Skeletal muscle satellite cell (primary cell): ENCODE measurements at regions not wholly inside any gene's neighbourhood (a gene's known extent, or its start where the extent isn't known, plus 50 kb on each side); places are given as distances from the start of the nearest gene placed in this dataset.

Experiments used
- H3K27me3 ChIP-seq: 2 replicates; pipeline ENCODE4 v1.7.0; 2013; ENCODE audit warnings: low read length; ENCODE audit not compliant: control insufficient read depth, insufficient read depth
- H3K36me3 ChIP-seq: 2 replicates; pipeline ENCODE4 v1.7.0; 2013; ENCODE audit warnings: mild to moderate bottlenecking, control low read depth, low read length; ENCODE audit not compliant: insufficient read depth
- H3K4me1 ChIP-seq: 2 replicates; pipeline ENCODE4 v1.7.0; 2013; ENCODE audit warnings: low read length; ENCODE audit not compliant: control insufficient read depth, insufficient read depth
- H3K4me2 ChIP-seq: 2 replicates; pipeline ENCODE4 v1.7.0; 2013; ENCODE audit warnings: mild to moderate bottlenecking, low read length
- H3K4me3 ChIP-seq: 2 replicates; pipeline ENCODE4 v1.7.0; 2013; ENCODE audit warnings: low read length
- H3K9ac ChIP-seq: 2 replicates; pipeline ENCODE4 v1.7.0; 2013; ENCODE audit warnings: mild to moderate bottlenecking, low read depth, low read length, moderate library complexity
- H3K9me3 ChIP-seq: replicated peaks from 2 replicates; pipeline ENCODE4 v1.7.0; 2013; ENCODE audit warnings: mild to moderate bottlenecking, control low read depth, low read length

- Histone ChIP-seq H3K9me3 (no peaks in the 10 kb centered on the region), H3K9ac (no peak overlapping the region), H3K4me2 (no peak overlapping the region), H3K27me3 (no peaks in the 10 kb centered on the region), H3K4me3 (no peak overlapping the region), H3K4me1 (no peaks in the 10 kb centered on the region), H3K36me3 (no peaks in the 10 kb centered on the region)
Measured at GRCh38 chr13:22018076-22018835, 347.4 kb downstream of the FGF9 start.

DNA sequence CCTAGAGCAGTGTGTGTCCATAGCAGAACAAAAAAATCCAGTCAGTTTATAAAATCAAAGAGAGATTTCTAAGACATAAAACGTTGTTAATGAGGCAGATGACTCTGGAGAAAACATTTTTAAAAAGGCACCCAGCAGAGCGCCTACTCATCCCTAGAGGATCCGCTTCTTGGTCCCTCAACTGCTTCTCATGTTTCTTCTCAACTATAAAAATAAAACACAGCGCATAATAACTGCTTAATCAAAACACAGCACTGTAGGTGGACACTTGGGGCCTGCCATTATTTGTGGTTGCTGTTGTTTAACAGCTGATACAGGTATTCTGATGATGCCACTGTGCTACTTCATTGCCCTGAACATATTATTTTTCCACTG, 347.9 kb downstream of the FGF9 start:
- no peak overlapping the region for H3K4me2 ChIP-seq
- no peaks in the 10 kb centered on the region for H3K36me3 ChIP-seq

GRCh38 chr13:22024381-22024994, 353.6 kb downstream of the FGF9 start:
- Histone ChIP-seq H3K9me3 (no peaks in the 10 kb centered on the region), H3K9ac (no peak overlapping the region), H3K4me2 (no peak overlapping the region), H3K27me3 (no peaks in the 10 kb centered on the region), H3K4me3 (no peak overlapping the region), H3K4me1 (no peaks in the 10 kb centered on the region), H3K36me3 (no peaks in the 10 kb centered on the region)

More for the DNA sequence above, 347.9 kb downstream of the FGF9 start:
- Histone ChIP-seq H3K9ac (no peak overlapping the region), H3K9me3 (no peaks in the 10 kb centered on the region), H3K4me1 (no peaks in the 10 kb centered on the region), H3K27me3 (no peaks in the 10 kb centered on the region), H3K4me3 (no peak overlapping the region)

GRCh38 chr13:22027566-22027965, 356.7 kb downstream of the FGF9 start:
- Histone ChIP-seq H3K27me3 (no peaks in the 10 kb centered on the region), H3K9me3 (no peaks in the 10 kb centered on the region), H3K36me3 (no peaks in the 10 kb centered on the region), H3K4me2 (no peak overlapping the region), H3K4me1 (no peaks in the 10 kb centered on the region), H3K9ac (no peak overlapping the region), H3K4me3 (no peak overlapping the region)

DNA sequence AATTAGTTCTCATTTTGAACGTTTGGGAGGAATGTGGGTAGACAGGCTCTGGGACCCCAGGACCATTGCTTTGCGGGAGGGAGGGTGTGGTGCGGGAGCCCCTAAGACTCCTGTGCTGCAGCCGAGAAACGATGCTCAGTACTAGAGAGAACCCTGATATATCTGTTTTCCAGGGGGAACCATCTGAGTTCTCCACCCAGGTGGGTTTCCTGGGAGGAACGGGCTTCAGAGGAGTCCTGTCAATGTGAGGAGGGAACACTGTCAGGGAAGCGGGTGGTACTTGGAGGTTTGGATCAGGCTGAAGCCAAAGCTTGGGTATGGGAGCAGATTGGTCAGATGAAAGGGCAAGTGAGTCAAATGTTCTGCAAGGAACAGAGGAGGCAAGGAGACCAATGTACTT, 358.0 kb downstream of the FGF9 start:
- no peak overlapping the region for H3K9ac ChIP-seq
- no peaks in the 10 kb centered on the region for H3K36me3 ChIP-seq
- H3K4me2 ChIP-seq: no peak overlapping the region
- no peaks in the 10 kb centered on the region for H3K27me3 ChIP-seq
- no peaks in the 10 kb centered on the region for H3K9me3 ChIP-seq
- no peak overlapping the region for H3K4me3 ChIP-seq
- no peaks in the 10 kb centered on the region for H3K4me1 ChIP-seq

DNA sequence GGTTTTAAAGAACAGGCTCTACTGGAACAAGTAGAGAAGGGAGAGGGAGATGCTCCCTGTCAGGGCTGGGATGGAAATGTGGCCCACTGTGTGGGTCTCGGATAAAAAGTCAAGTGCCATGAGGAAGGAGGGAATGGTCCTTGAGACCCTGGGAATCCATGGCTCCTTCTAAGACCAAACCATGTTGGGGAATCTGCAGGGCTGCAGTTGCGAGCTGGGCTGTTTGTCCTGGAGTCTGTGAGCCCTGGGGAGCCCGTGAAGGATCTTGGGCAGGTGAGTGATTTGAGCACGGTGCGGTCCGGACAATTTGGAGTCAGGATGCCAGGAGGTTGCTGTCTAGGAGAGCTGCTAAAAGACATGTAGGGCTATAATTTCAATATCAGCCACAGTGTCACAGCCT, 359.4 kb downstream of the FGF9 start:
- no peaks in the 10 kb centered on the region for H3K4me1 ChIP-seq
- no peak overlapping the region for H3K4me3 ChIP-seq
- no peak overlapping the region for H3K4me2 ChIP-seq
- no peak overlapping the region for H3K9ac ChIP-seq
- no peaks in the 10 kb centered on the region for H3K9me3 ChIP-seq
- no peaks in the 10 kb centered on the region for H3K36me3 ChIP-seq
- H3K27me3 ChIP-seq: no peaks in the 10 kb centered on the region

DNA sequence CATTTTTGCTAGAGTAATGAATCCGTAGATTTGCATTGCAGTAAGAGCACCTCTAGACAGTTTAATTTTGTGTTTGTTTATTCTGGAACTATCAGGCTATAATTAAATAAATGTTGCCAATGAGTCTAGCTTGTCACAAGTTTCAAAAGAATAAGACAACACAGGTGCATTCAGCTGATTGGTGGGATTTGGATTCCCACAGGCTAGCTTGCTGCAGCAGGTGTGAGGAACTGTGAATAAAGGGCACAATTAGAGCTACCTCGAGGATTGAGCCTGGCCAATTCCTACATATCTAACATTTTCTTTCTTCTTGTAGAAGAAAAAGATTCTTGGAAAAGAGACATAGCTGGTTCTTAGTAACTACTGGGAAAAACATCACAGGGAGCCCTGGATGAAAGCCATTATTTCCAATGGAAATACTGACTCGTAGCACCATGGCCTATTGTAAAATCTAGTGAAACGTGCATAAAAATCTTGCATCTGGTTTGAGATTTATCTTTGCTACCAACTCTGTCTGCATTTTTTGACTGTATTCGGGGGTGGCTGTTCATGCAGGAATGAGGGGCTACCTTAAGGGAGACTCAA, 360.9 kb downstream of the FGF9 start:
- Histone ChIP-seq H3K36me3 (no peaks in the 10 kb centered on the region), H3K4me1 (no peaks in the 10 kb centered on the region)

GRCh38 chr13:22032905-22033304, 362.0 kb downstream of the FGF9 start:
- Histone ChIP-seq H3K4me2 (no peak overlapping the region), H3K36me3 (no peaks in the 10 kb centered on the region), H3K4me3 (no peak overlapping the region), H3K27me3 (no peaks in the 10 kb centered on the region), H3K4me1 (no peaks in the 10 kb centered on the region), H3K9me3 (no peaks in the 10 kb centered on the region), H3K9ac (no peak overlapping the region)

More for the DNA sequence above, 360.9 kb downstream of the FGF9 start:
- Histone ChIP-seq H3K9me3 (no peaks in the 10 kb centered on the region), H3K4me3 (no peak overlapping the region), H3K27me3 (no peaks in the 10 kb centered on the region), H3K4me2 (no peak overlapping the region), H3K9ac (no peak overlapping the region)

DNA sequence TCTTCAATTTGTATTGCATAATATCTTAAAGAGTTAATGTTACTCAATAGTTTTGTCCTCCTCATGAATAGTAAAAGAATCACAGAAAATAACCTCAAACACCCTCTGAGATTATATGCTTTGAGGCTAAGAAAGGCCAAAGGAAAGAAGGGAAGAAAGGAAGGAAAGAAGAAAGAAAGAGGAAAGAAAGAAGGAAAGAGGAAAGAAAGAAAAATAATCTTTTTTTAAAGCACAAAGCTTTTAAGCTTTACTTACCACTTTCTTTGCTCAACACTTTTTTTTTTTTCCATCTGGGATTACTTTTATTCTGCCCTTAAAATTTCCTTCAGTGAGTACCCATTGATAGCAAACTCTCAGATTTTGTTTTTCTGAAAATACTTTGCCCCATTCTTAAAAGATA, 369.1 kb downstream of the FGF9 start:
- Histone ChIP-seq H3K4me1 (no peaks in the 10 kb centered on the region), H3K4me3 (no peak overlapping the region), H3K4me2 (no peak overlapping the region), H3K9ac (no peak overlapping the region), H3K27me3 (no peaks in the 10 kb centered on the region), H3K9me3 (no peaks in the 10 kb centered on the region), H3K36me3 (no peaks in the 10 kb centered on the region)

DNA sequence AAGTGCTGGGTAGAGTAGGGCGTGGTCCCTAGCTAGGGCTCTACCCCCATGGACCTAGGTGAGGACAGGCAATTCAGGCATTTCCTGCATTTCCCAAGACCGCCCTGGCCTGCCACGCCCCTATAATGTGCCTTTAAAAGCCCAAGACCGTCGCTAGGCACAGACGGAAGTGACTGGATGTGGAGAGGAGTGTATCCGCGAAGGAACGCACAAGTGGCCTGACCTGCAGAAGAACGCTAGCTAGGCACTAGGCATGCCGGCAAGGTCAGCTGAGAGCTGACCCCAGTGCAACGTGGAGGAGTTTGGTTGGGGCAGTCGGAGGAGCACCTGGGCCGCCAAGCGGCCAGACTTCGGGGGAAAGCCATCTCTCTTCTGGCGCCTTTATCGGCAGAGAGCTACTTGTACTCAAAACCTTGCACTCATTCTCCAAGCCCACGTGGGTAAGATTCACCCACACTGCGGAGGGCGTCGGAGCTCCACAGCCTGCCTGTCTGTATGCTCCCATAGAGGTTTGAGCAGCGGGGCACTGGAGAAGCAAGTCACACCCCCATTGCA, 370.0 kb downstream of the FGF9 start:
- no peak overlapping the region for H3K4me2 ChIP-seq
- H3K9ac ChIP-seq: no peak overlapping the region
- H3K4me1 ChIP-seq: no peaks in the 10 kb centered on the region
- H3K27me3 ChIP-seq: no peaks in the 10 kb centered on the region
- H3K4me3 ChIP-seq: no peak overlapping the region
- no peaks in the 10 kb centered on the region for H3K36me3 ChIP-seq
- H3K9me3 ChIP-seq: no peaks in the 10 kb centered on the region

- H3K9ac ChIP-seq: no peak overlapping the region
- no peak overlapping the region for H3K4me2 ChIP-seq
Measured at GRCh38 chr13:22041741-22042140, 370.9 kb downstream of the FGF9 start.

More at GRCh38 chr13:22041741-22042140, 370.9 kb downstream of the FGF9 start:
- H3K4me1 ChIP-seq: no peaks in the 10 kb centered on the region
- H3K4me3 ChIP-seq: no peak overlapping the region
- H3K27me3 ChIP-seq: no peaks in the 10 kb centered on the region
- H3K9me3 ChIP-seq: no peaks in the 10 kb centered on the region
- no peaks in the 10 kb centered on the region for H3K36me3 ChIP-seq
